Endothelial cell of umbilical vein (primary cell): ENCODE measurements at regions not wholly inside any gene's neighbourhood (a gene's known extent, or its start where the extent isn't known, plus 50 kb on each side); places are given as distances from the start of the nearest gene placed in this dataset.

Experiments used
- BruUV-seq: library from RNA; stranded (reverse); fragments of 400-500 nt; replicated peaks from 2 replicates; lab custom pipeline; 2021; lab: Mats Ljungman, UMichigan
- CTCF ChIA-PET: fragments of 300-600, 350-600 bp; sonication (Branson Sonifier 250); formaldehyde crosslinking; loops from one replicate; lab custom pipeline; 2021; ENCODE audit warnings: antibody characterized with exemption, inconsistent platforms; lab: Charles Lee
- POLR2A ChIA-PET: fragments of 300-600, 350-600 bp; sonication (Branson Sonifier 250); formaldehyde crosslinking; loops from one replicate; lab custom pipeline; 2021; ENCODE audit warnings: antibody characterized with exemption, inconsistent platforms; lab: Charles Lee
- DNase-seq: peaks from one replicate; pipeline ENCODE4 v3.0.0-alpha.2; 2011; ENCODE audit warnings: low read depth, low spot score
- FAIRE-seq: peaks from 2 replicates; lab custom pipeline; 2011; peaks lifted over from hg19 to GRCh38; lab: Jason Lieb, UNC
- H2AFZ ChIP-seq: 2 replicates; pipeline ENCODE4 v1.6.0; 2012; ENCODE audit warnings: low read depth, low read length, control low read depth, inconsistent platforms
- H3K27ac ChIP-seq: 2 replicates; pipeline ENCODE4 v1.5.1; 2011; ENCODE audit warnings: low read depth, mild to moderate bottlenecking, control low read depth, low read length, moderate library complexity; ENCODE audit not compliant: insufficient read depth
- H3K27me3 ChIP-seq, 2 experiments: 2 replicates each; pipeline versions ENCODE4 v1.6.0 to v1.6.1; 2011; ENCODE audit warnings: low read length in 2 of 2, mixed read lengths in 1 of 2; ENCODE audit not compliant: control insufficient read depth in 2 of 2, insufficient read depth in 2 of 2
- H3K36me3 ChIP-seq, 2 experiments: 2 replicates in 1 of 2; 3 replicates in 1 of 2; pipeline ENCODE4 v1.5.1; 2011; ENCODE audit warnings: low read length in 2 of 2, mild to moderate bottlenecking in 1 of 2, moderate library complexity in 1 of 2; ENCODE audit not compliant: control insufficient read depth in 2 of 2, insufficient read depth in 2 of 2; ENCODE audit errors: extremely low read depth in 1 of 2
- H3K4me1 ChIP-seq: 3 replicates; pipeline ENCODE4 v1.5.1; 2011; ENCODE audit warnings: mild to moderate bottlenecking, low read length; ENCODE audit not compliant: control insufficient read depth, insufficient read depth; ENCODE audit errors: extremely low read depth
- H3K4me2 ChIP-seq: 2 replicates; pipeline ENCODE4 v1.6.1; 2011; ENCODE audit warnings: low read length, control low read depth, mixed read lengths; ENCODE audit not compliant: insufficient read depth
- H3K4me3 ChIP-seq, 3 experiments: fragments of 200-600 bp in 1 of 3; sonication (generic), shearing (Covaris generic) in 1 of 3; replicated peaks in 1 of 3; 2 replicates each; pipeline ENCODE4 v1.5.1; 2011 to 2016; ENCODE audit warnings: control low read depth in 3 of 3, low read length in 3 of 3, mild to moderate bottlenecking in 2 of 3, inconsistent platforms in 1 of 3, low read depth in 1 of 3, moderate library complexity in 1 of 3; ENCODE audit not compliant: insufficient read depth in 1 of 3
- H3K79me2 ChIP-seq: 2 replicates; pipeline ENCODE4 v1.6.0; 2012; ENCODE audit warnings: low read length, inconsistent platforms; ENCODE audit not compliant: control insufficient read depth, insufficient read depth
- H3K9ac ChIP-seq: replicated peaks from 2 replicates; pipeline ENCODE3; 2011; ENCODE audit warnings: low read length, control low read depth; ENCODE audit not compliant: insufficient read depth; ENCODE audit errors: extremely low read depth
- H3K9me1 ChIP-seq: replicated peaks from 3 replicates; pipeline ENCODE4 v1.6.0; 2011; ENCODE audit warnings: mild to moderate bottlenecking, low read length; ENCODE audit not compliant: control insufficient read depth, insufficient read depth; ENCODE audit errors: extremely low read depth
- H3K9me3 ChIP-seq: replicated peaks from 2 replicates; pipeline ENCODE4 v1.5.1; 2012; ENCODE audit warnings: low read length, inconsistent platforms; ENCODE audit not compliant: control insufficient read depth, insufficient read depth
- H4K20me1 ChIP-seq: replicated peaks from 2 replicates; pipeline ENCODE3; 2011; ENCODE audit warnings: mild to moderate bottlenecking, low read length; ENCODE audit not compliant: control insufficient read depth, insufficient read depth; ENCODE audit errors: extremely low read depth
- EZH2 ChIP-seq: IDR thresholded peaks from 2 replicates; pipeline ENCODE4 v1.6.1; 2012; ENCODE audit warnings: borderline replicate concordance, low read depth, mild to moderate bottlenecking, moderate library complexity, low read length, inconsistent platforms; ENCODE audit not compliant: severe bottlenecking
- FOS ChIP-seq: IDR thresholded peaks from 2 replicates; pipeline ENCODE4 v1.6.1; 2011; ENCODE audit warnings: mild to moderate bottlenecking, low read length, moderate library complexity, borderline replicate concordance; ENCODE audit not compliant: insufficient read depth
- GATA2 ChIP-seq: IDR thresholded peaks from 2 replicates; pipeline ENCODE4 v1.7.0; 2011; ENCODE audit warnings: low read depth, mild to moderate bottlenecking, moderate library complexity, mixed read lengths, low read length; ENCODE audit not compliant: insufficient read length, insufficient read depth
- JUN ChIP-seq: IDR thresholded peaks from 2 replicates; pipeline ENCODE4 v1.6.1; 2011; ENCODE audit warnings: borderline replicate concordance, low read depth; ENCODE audit not compliant: insufficient read length, insufficient read depth
- MYC ChIP-seq: IDR thresholded peaks from one replicate; pipeline ENCODE4 v1.6.1; 2011; ENCODE audit warnings: mild to moderate bottlenecking, low read depth, low read length
- POLR2A ChIP-seq: IDR thresholded peaks from 2 replicates; pipeline ENCODE4 v1.6.1; 2012; ENCODE audit warnings: low read depth, mild to moderate bottlenecking, control low read depth, low read length
- POLR2AphosphoS5 ChIP-seq: IDR thresholded peaks from 2 replicates; pipeline ENCODE4 v1.6.1; 2012; ENCODE audit warnings: low read depth, mild to moderate bottlenecking, control low read depth, low read length, moderate library complexity; ENCODE audit not compliant: insufficient read depth
- dilution Hi-C: fragments of 300-500 bp; cut with MboI; formaldehyde crosslinking; loops from one replicate; pipeline ENCODE4 v1.15.0; 2019; ENCODE audit warnings: low sequenced_read_pairs; ENCODE audit not compliant: extremely low pct_ligation_motif_present
- intact Hi-C: fragments of 100-400 bp; cut with micrococcal nuclease; formaldehyde crosslinking; loops from one replicate; pipeline ENCODE4 v1.10.0; 2022
- TF ChIP-seq, protein P1 (sequence below): IDR thresholded peaks from 2 replicates; pipeline ENCODE4 v1.6.1; 2011; ENCODE audit not compliant: insufficient read depth, insufficient read length
- TF ChIP-seq, protein P2 (sequence below), 2 donors: IDR thresholded peaks; 1 replicate in 1 of 2; 2 replicates in 1 of 2; pipeline ENCODE4 v1.5.1; 2011; ENCODE audit warnings: low read length in 2 of 2, mild to moderate bottlenecking in 2 of 2, moderate library complexity in 2 of 2, control low read depth in 1 of 2, inconsistent platforms in 1 of 2, low read depth in 1 of 2; ENCODE audit not compliant: insufficient read depth in 1 of 2; ENCODE audit errors: extremely low read depth in 1 of 2

GRCh38 chr1:190807629-190808028 lies 330.0 kb upstream of the BRINP3 start:
- Histone ChIP-seq H3K9ac (no peak overlapping the region), H3K4me2 (no peak overlapping the region), H3K27ac (no peak overlapping the region), H3K27me3 (no peaks in the 10 kb centered on the region), H3K4me3 (no peak overlapping the region), H4K20me1 (no peaks in the 10 kb centered on the region), H3K9me3 (no peaks in the 10 kb centered on the region), H3K9me1 (no peaks in the 10 kb centered on the region), H3K36me3 (no peaks in the 10 kb centered on the region), H3K79me2 (no peaks in the 10 kb centered on the region), H2AFZ (no peak overlapping the region), H3K4me1 (no peaks in the 10 kb centered on the region)
- dilution Hi-C loops (no loop called here), intact Hi-C loops (no loop called here)
- FAIRE-seq (no peak), DNase-seq (no peak)
- CTCF ChIA-PET = no interaction called here
- BruUV-seq = no TSS peak
- TF ChIP-seq, protein P1, sequence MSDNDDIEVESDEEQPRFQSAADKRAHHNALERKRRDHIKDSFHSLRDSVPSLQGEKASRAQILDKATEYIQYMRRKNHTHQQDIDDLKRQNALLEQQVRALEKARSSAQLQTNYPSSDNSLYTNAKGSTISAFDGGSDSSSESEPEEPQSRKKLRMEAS = no peak
- no peak for TF ChIP-seq GATA2
- no peak for TF ChIP-seq POLR2A
- TF ChIP-seq JUN = no peak
- no peak for TF ChIP-seq POLR2AphosphoS5
- TF ChIP-seq, protein P2, sequence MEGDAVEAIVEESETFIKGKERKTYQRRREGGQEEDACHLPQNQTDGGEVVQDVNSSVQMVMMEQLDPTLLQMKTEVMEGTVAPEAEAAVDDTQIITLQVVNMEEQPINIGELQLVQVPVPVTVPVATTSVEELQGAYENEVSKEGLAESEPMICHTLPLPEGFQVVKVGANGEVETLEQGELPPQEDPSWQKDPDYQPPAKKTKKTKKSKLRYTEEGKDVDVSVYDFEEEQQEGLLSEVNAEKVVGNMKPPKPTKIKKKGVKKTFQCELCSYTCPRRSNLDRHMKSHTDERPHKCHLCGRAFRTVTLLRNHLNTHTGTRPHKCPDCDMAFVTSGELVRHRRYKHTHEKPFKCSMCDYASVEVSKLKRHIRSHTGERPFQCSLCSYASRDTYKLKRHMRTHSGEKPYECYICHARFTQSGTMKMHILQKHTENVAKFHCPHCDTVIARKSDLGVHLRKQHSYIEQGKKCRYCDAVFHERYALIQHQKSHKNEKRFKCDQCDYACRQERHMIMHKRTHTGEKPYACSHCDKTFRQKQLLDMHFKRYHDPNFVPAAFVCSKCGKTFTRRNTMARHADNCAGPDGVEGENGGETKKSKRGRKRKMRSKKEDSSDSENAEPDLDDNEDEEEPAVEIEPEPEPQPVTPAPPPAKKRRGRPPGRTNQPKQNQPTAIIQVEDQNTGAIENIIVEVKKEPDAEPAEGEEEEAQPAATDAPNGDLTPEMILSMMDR (IDR thresholded peaks at IDR 0.05; ENCODE audit: extremely low read depth in 1 of 2, insufficient read depth in 1 of 2, low read depth in 1 of 2, low read length in 2 of 2) = no peak
- TF ChIP-seq FOS = no peak
- no peak for TF ChIP-seq EZH2
- no peak for TF ChIP-seq MYC
- POLR2A ChIA-PET = no interaction called here
